ENCODE measurements at regions not wholly inside any gene's neighbourhood (a gene's known extent, or its start where the extent isn't known, plus 50 kb on each side); places are given as distances from the start of the nearest gene placed in this dataset.

DNA sequence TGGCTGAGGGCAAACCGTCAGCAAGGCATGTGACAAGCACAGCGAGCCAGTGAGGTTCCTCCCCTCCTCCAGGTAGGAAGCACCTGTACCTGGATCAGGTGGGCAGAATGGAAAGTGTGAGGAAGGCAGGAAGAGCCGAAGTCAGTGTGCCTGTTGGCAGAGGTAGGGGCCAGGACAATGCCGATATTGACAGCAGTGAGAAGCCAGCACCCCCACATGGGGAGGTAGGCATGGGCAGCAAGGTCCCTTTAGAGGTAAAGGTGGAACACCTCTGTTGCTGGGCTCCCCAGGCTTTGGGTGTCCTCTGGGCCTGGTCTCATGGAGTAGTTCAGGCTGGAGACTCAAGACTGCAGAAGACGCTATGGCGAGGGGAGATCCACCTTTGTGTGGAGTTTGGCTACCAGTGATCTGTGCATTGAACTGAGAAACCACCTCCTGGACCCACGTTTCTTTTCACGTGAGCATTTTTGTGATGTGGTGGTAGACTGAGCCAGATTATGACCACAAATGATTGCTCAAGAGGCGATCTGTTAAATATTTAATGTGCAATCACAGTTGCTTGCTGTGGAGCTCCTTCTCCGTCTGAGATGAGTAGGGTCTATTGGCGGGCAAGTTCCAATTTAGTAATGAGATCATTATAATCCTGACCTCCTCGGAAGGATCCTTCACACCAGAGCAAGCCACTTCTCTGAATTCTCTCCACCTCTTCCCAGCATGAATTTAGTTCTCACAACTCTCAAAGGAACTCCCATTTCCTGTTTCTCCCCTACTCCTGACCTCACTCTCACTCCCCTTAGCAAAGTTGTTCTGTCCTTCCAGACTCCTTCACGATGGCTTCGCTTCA, 174.8 kb downstream of the CDH26 start:
- TF ChIP-seq POLR2A (IDR thresholded peaks at IDR 0.05; ENCODE audit: low read depth, low read length) (no peak), RAD21 (IDR thresholded peaks at IDR 0.05; ENCODE audit: low read length) (no peak), SMC3 (IDR thresholded peaks at IDR 0.05; ENCODE audit: low read depth, low read length) (no peak), BHLHE40 (IDR thresholded peaks at IDR 0.05; ENCODE audit: low read depth, low read length) (no peak), RFX5 (IDR thresholded peaks at IDR 0.05; ENCODE audit: low read depth, low read length) (no peak), USF2 (IDR thresholded peaks at IDR 0.05; ENCODE audit: low read depth, low read length) (no peak), CEBPB (IDR thresholded peaks at IDR 0.05; ENCODE audit: low read depth, low read length) (no peak), NFE2L2 (IDR thresholded peaks at IDR 0.05; ENCODE audit: low read depth, low read length) (no peak), FOS (IDR thresholded peaks at IDR 0.05; ENCODE audit: low read depth, low read length) (no peak), MAZ (IDR thresholded peaks at IDR 0.05; ENCODE audit: borderline replicate concordance, low read depth, low read length) (no peak), RCOR1 (IDR thresholded peaks at IDR 0.05; ENCODE audit: insufficient replicate concordance, low read length) (no peak), MXI1 (IDR thresholded peaks at IDR 0.05; ENCODE audit: borderline replicate concordance, low read depth, low read length) (no peak)
- TF ChIP-seq, protein P1, sequence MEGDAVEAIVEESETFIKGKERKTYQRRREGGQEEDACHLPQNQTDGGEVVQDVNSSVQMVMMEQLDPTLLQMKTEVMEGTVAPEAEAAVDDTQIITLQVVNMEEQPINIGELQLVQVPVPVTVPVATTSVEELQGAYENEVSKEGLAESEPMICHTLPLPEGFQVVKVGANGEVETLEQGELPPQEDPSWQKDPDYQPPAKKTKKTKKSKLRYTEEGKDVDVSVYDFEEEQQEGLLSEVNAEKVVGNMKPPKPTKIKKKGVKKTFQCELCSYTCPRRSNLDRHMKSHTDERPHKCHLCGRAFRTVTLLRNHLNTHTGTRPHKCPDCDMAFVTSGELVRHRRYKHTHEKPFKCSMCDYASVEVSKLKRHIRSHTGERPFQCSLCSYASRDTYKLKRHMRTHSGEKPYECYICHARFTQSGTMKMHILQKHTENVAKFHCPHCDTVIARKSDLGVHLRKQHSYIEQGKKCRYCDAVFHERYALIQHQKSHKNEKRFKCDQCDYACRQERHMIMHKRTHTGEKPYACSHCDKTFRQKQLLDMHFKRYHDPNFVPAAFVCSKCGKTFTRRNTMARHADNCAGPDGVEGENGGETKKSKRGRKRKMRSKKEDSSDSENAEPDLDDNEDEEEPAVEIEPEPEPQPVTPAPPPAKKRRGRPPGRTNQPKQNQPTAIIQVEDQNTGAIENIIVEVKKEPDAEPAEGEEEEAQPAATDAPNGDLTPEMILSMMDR (conservative IDR thresholded peaks at IDR 0.05; ENCODE audit: low read depth, low read length), result no peak
- TF ChIP-seq, protein P2, sequence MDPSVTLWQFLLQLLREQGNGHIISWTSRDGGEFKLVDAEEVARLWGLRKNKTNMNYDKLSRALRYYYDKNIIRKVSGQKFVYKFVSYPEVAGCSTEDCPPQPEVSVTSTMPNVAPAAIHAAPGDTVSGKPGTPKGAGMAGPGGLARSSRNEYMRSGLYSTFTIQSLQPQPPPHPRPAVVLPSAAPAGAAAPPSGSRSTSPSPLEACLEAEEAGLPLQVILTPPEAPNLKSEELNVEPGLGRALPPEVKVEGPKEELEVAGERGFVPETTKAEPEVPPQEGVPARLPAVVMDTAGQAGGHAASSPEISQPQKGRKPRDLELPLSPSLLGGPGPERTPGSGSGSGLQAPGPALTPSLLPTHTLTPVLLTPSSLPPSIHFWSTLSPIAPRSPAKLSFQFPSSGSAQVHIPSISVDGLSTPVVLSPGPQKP (IDR thresholded peaks at IDR 0.05; ENCODE audit: borderline replicate concordance, low read depth, low read length), result no peak
